NCI-H1105 (cell line): ENCODE measurements at regions not wholly inside any gene's neighbourhood (a gene's known extent, or its start where the extent isn't known, plus 50 kb on each side); places are given as distances from the start of the nearest gene placed in this dataset.

Experiments used
- DNase-seq: peaks from one replicate; lab custom pipeline; 2025; lab: John Stamatoyannopoulos, UW

GRCh38 chr5:33371660-33372059 is 69.1 kb upstream of the TARS1 start:
- no peak for DNase-seq

- no peak for DNase-seq
These were observed 67.9 kb upstream of the TARS1 start for GRCh38 chr5:33372721-33373472.

- DNase-seq: no peak
These were observed 64.9 kb upstream of the TARS1 start for GRCh38 chr5:33375900-33376299.

GRCh38 chr5:33379757-33380156 is 61.0 kb upstream of the TARS1 start:
- no peak for DNase-seq

GRCh38 chr5:33381243-33381642 is 59.5 kb upstream of the TARS1 start:
- no peak for DNase-seq
